Fibroblast of the conjunctiva (primary cell): ENCODE measurements at regions not wholly inside any gene's neighbourhood (a gene's known extent, or its start where the extent isn't known, plus 50 kb on each side); places are given as distances from the start of the nearest gene placed in this dataset.

Source experiments
- DNase-seq: peaks from one replicate; pipeline ENCODE4 v3.0.0-alpha.2; 2010; ENCODE audit warnings: low read depth

GRCh38 chr3:117892431-117892841 is 1142.2 kb downstream of the IGSF11 start:
- DNase-seq, result no peak

GRCh38 chr3:117893001-117893400 is 1141.6 kb downstream of the IGSF11 start:
- no peak for DNase-seq

GRCh38 chr3:117893638-117894037 is 1141.0 kb downstream of the IGSF11 start:
- no peak for DNase-seq

GRCh38 chr3:117898722-117899522 is 1135.7 kb downstream of the IGSF11 start:
- no peak for DNase-seq

- peak; percentile 67 for DNase-seq
Observed at GRCh38 chr3:117903226-117903625, 1131.4 kb downstream of the IGSF11 start.

GRCh38 chr3:117910820-117911521 is 1123.7 kb downstream of the IGSF11 start:
- DNase-seq, result no peak

- no peak for DNase-seq
Observed at GRCh38 chr3:117912352-117912751, 1122.3 kb downstream of the IGSF11 start.

- DNase-seq, result no peak
Observed at GRCh38 chr3:117914540-117915100, 1120.0 kb downstream of the IGSF11 start.

GRCh38 chr3:117916839-117917238 is 1117.8 kb downstream of the IGSF11 start:
- no peak for DNase-seq

GRCh38 chr3:117919621-117920020 is 1115.0 kb downstream of the IGSF11 start:
- DNase-seq, result no peak

- no peak for DNase-seq
Observed at GRCh38 chr3:117920253-117920898, 1114.3 kb downstream of the IGSF11 start.

- DNase-seq, result no peak
Observed at GRCh38 chr3:117921411-117921810, 1113.2 kb downstream of the IGSF11 start.

- no peak for DNase-seq
Observed at GRCh38 chr3:117922039-117922438, 1112.6 kb downstream of the IGSF11 start.

- no peak for DNase-seq
Observed at GRCh38 chr3:117926819-117927218, 1107.8 kb downstream of the IGSF11 start.

GRCh38 chr3:117927825-117928224 is 1106.8 kb downstream of the IGSF11 start:
- no peak for DNase-seq

- DNase-seq, result no peak
Observed at GRCh38 chr3:117928836-117929235, 1105.8 kb downstream of the IGSF11 start.

- DNase-seq, result no peak
Observed at GRCh38 chr3:117932441-117932840, 1102.2 kb downstream of the IGSF11 start.

GRCh38 chr3:117936159-117936558 is 1098.5 kb downstream of the IGSF11 start:
- no peak for DNase-seq

GRCh38 chr3:117938974-117939373 is 1095.7 kb downstream of the IGSF11 start:
- no peak for DNase-seq

GRCh38 chr3:117939425-117940027 is 1095.1 kb downstream of the IGSF11 start:
- DNase-seq, result no peak

GRCh38 chr3:117941015-117941414 is 1093.6 kb downstream of the IGSF11 start:
- no peak for DNase-seq

- no peak for DNase-seq
Observed at GRCh38 chr3:117941756-117942155, 1092.9 kb downstream of the IGSF11 start.
